Hepatocyte (in vitro differentiated cells): ENCODE measurements at regions not wholly inside any gene's neighbourhood (a gene's known extent, or its start where the extent isn't known, plus 50 kb on each side); places are given as distances from the start of the nearest gene placed in this dataset.

Source experiments
- DNase-seq: peaks from one replicate; pipeline ENCODE4 v3.0.0-alpha.2; 2016; ENCODE audit warnings: low spot score
- H2AFZ ChIP-seq: fragments of 200-600 bp; sonication (generic); 2 replicates; pipeline ENCODE4 v1.6.0; 2016; ENCODE audit warnings: antibody characterized with exemption, mild to moderate bottlenecking
- H3K27ac ChIP-seq: fragments of 200-600 bp; sonication (generic); 2 replicates; pipeline ENCODE4 v1.5.1; 2016; ENCODE audit warnings: mild to moderate bottlenecking
- H3K27me3 ChIP-seq: fragments of 200-600 bp; sonication (generic); 2 replicates; pipeline ENCODE4 v1.6.1; 2016
- H3K36me3 ChIP-seq: fragments of 200-600 bp; sonication (generic); replicated peaks from 2 replicates; pipeline ENCODE4 v1.5.1; 2016; ENCODE audit warnings: low read depth; ENCODE audit not compliant: insufficient read depth
- H3K4me1 ChIP-seq: fragments of 200-600 bp; sonication (generic); 2 replicates; pipeline ENCODE4 v1.5.1; 2016; ENCODE audit warnings: mild to moderate bottlenecking, moderate library complexity; ENCODE audit not compliant: insufficient read depth
- H3K4me2 ChIP-seq: fragments of 200-600 bp; sonication (generic); 2 replicates; pipeline ENCODE4 v1.6.0; 2016
- H3K4me3 ChIP-seq: fragments of 200-600 bp; sonication (generic); 2 replicates; pipeline ENCODE4 v1.5.1; 2016; ENCODE audit warnings: mild to moderate bottlenecking
- H3K79me2 ChIP-seq: fragments of 200-600 bp; sonication (generic); 2 replicates; pipeline ENCODE4 v1.6.0; 2017; ENCODE audit warnings: mild to moderate bottlenecking
- H3K9me2 ChIP-seq: fragments of 200-600 bp; sonication (generic); replicated peaks from 2 replicates; pipeline ENCODE4 v1.6.0; 2017; ENCODE audit warnings: mild to moderate bottlenecking; ENCODE audit not compliant: insufficient read depth
- H3K9me3 ChIP-seq: fragments of 200-600 bp; sonication (generic); 2 replicates; pipeline ENCODE4 v1.5.1; 2016; ENCODE audit warnings: low read depth, mild to moderate bottlenecking
- H4K20me1 ChIP-seq: fragments of 200-600 bp; sonication (generic); 2 replicates; pipeline ENCODE4 v1.6.0; 2016; ENCODE audit warnings: mild to moderate bottlenecking; ENCODE audit not compliant: insufficient read depth, poor library complexity, severe bottlenecking
- EZH2 ChIP-seq: fragments of 200-600 bp; sonication (generic); IDR thresholded peaks from 2 replicates; pipeline ENCODE4 v1.6.1; 2016; ENCODE audit warnings: antibody characterized with exemption, mild to moderate bottlenecking, borderline replicate concordance
- EZH2phosphoT487 ChIP-seq: fragments of 200-600 bp; sonication (generic); IDR thresholded peaks from one replicate; pipeline ENCODE4 v1.6.1; 2018; ENCODE audit warnings: antibody characterized with exemption, mild to moderate bottlenecking, low read depth, moderate library complexity; ENCODE audit not compliant: unreplicated experiment, severe bottlenecking
- WGBS: methylation state at CpG from one replicate; pipeline ENCODE4 v1.1.6; 2016; ENCODE audit warnings: low lambda C conversion rate; ENCODE audit errors: missing lambda C conversion rate; 5-methylcytosine and 5-hydroxymethylcytosine counted together
- TF ChIP-seq, protein P1 (sequence below): fragments of 200-600 bp; sonication (generic); IDR thresholded peaks from 2 replicates; pipeline ENCODE4 v1.5.1; 2016; ENCODE audit warnings: antibody characterized with exemption, mild to moderate bottlenecking; ENCODE audit not compliant: poor library complexity

GRCh38 chr1:115495111-115495510 is 146.7 kb upstream of the VANGL1 start:
- no peaks in the 10 kb centered on the region for H3K9me3 ChIP-seq
- no peak overlapping the region for H3K4me3 ChIP-seq
- H3K79me2 ChIP-seq = no peaks in the 10 kb centered on the region
- H3K27me3 ChIP-seq = no peaks in the 10 kb centered on the region
- no peak overlapping the region for H3K27ac ChIP-seq
- H3K9me2 ChIP-seq = no peaks in the 10 kb centered on the region
- 96% methylated on average over 3 of the region's 3 CpGs for WGBS
- H3K4me2 ChIP-seq = no peak overlapping the region
- no peaks in the 10 kb centered on the region for H3K4me1 ChIP-seq
- H2AFZ ChIP-seq = no peak overlapping the region
- DNase-seq = no peak
- H4K20me1 ChIP-seq = no peaks in the 10 kb centered on the region
- no peaks in the 10 kb centered on the region for H3K36me3 ChIP-seq
- no peak for TF ChIP-seq EZH2phosphoT487

GRCh38 chr1:115493834-115494233 is 147.9 kb upstream of the VANGL1 start:
- Histone ChIP-seq H3K9me2 (no peaks in the 10 kb centered on the region), H2AFZ (no peak overlapping the region), H3K9me3 (no peaks in the 10 kb centered on the region), H4K20me1 (no peaks in the 10 kb centered on the region), H3K4me1 (no peaks in the 10 kb centered on the region), H3K4me3 (no peak overlapping the region), H3K79me2 (no peaks in the 10 kb centered on the region), H3K4me2 (no peak overlapping the region), H3K27me3 (no peaks in the 10 kb centered on the region), H3K36me3 (no peaks in the 10 kb centered on the region), H3K27ac (no peak overlapping the region)
- TF ChIP-seq, protein P1, sequence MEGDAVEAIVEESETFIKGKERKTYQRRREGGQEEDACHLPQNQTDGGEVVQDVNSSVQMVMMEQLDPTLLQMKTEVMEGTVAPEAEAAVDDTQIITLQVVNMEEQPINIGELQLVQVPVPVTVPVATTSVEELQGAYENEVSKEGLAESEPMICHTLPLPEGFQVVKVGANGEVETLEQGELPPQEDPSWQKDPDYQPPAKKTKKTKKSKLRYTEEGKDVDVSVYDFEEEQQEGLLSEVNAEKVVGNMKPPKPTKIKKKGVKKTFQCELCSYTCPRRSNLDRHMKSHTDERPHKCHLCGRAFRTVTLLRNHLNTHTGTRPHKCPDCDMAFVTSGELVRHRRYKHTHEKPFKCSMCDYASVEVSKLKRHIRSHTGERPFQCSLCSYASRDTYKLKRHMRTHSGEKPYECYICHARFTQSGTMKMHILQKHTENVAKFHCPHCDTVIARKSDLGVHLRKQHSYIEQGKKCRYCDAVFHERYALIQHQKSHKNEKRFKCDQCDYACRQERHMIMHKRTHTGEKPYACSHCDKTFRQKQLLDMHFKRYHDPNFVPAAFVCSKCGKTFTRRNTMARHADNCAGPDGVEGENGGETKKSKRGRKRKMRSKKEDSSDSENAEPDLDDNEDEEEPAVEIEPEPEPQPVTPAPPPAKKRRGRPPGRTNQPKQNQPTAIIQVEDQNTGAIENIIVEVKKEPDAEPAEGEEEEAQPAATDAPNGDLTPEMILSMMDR = no peak
- no peak for TF ChIP-seq EZH2
- TF ChIP-seq EZH2phosphoT487 = no peak
- WGBS = 90% methylated on average over 4 of the region's 4 CpGs
- DNase-seq = no peak

DNA sequence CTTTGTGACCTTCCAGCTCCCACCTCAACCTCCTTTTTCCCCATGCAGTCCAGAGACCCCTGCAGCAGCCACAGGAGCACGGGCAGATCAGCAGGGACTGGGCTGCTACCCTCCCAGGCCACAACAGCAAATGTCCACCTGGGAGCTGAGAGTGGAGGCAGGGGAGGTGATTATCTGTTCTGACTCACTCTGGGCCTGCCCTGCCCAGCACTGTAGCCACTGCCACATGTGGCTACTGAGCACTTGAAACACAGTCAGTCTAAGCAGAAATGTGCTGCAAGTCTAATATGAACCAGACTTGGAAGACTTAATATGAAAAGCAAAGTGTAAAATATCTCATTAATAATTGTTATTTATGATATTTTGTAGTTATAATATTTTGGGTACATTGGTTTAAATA is 148.9 kb upstream of the VANGL1 start:
- no peaks in the 10 kb centered on the region for H4K20me1 ChIP-seq
- H3K4me2 ChIP-seq = no peak overlapping the region
- no peak overlapping the region for H3K4me3 ChIP-seq

DNA sequence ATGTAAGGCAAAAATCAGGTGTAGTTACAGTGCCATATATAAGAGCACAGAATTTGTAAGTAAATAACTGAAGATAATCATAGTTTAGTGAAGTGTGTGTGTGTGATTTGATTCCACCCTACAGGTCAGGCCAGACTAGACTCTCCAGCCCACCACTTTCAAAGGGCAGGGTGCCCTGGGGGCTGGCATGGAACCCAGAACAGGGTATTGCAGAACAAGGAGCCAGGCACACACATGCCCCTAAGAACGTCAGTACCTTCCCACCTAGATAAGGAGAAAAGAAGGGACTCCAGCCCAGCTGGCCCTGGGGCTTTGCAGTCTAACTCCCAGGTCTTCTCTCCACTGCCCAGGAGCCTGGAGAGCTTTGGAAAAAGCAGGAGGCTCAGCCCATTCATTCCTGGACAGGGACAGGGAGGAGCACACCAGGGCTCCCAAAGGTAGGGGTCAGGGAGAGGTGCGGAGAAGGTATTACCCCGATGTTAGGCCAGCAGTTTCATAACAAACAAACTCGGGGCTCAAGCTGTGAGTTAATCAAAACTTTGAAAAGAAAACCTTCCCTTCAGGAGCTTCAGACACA is 149.7 kb upstream of the VANGL1 start:
- H3K4me2 ChIP-seq = no peak overlapping the region
- no peak for DNase-seq
- H3K4me3 ChIP-seq = no peak overlapping the region
- H3K79me2 ChIP-seq = no peaks in the 10 kb centered on the region
- TF ChIP-seq EZH2phosphoT487 (no peak), EZH2 (no peak)
- TF ChIP-seq, protein P1 = no peak
- no peaks in the 10 kb centered on the region for H3K9me3 ChIP-seq
- no peaks in the 10 kb centered on the region for H3K9me2 ChIP-seq
- H3K36me3 ChIP-seq = no peaks in the 10 kb centered on the region
- H2AFZ ChIP-seq = no peak overlapping the region
- no peak overlapping the region for H3K27ac ChIP-seq
- no peaks in the 10 kb centered on the region for H4K20me1 ChIP-seq
- WGBS = 69% methylated on average over 4 of the region's 4 CpGs
- H3K4me1 ChIP-seq = no peaks in the 10 kb centered on the region
- H3K27me3 ChIP-seq = no peaks in the 10 kb centered on the region

More for the DNA sequence above, 148.9 kb upstream of the VANGL1 start:
- Histone ChIP-seq H3K4me1 (no peaks in the 10 kb centered on the region), H3K79me2 (no peaks in the 10 kb centered on the region), H3K9me3 (no peaks in the 10 kb centered on the region), H3K36me3 (no peaks in the 10 kb centered on the region), H3K27me3 (no peaks in the 10 kb centered on the region), H2AFZ (no peak overlapping the region), H3K27ac (no peak overlapping the region), H3K9me2 (no peaks in the 10 kb centered on the region)
- DNase-seq = no peak
- no peak for TF ChIP-seq EZH2
- TF ChIP-seq, protein P1 = no peak
- TF ChIP-seq EZH2phosphoT487 = no peak
- WGBS = 60% methylated on average over 1 of the region's 1 CpG
